AG09309 (cell line): ENCODE measurements at regions not wholly inside any gene's neighbourhood (a gene's known extent, or its start where the extent isn't known, plus 50 kb on each side); places are given as distances from the start of the nearest gene placed in this dataset.
A peak's percentile ranks its signal among the peaks of the same experiment; 100 is the strongest.
"Not testable (repeated sequence)": the region's sequence is repeated elsewhere in the genome, so short reads cannot be mapped to it uniquely, and the experiment has no call there.

Experiments
- DNase-seq: peaks from one replicate; pipeline ENCODE4 v3.0.0-alpha.2; 2010; ENCODE audit warnings: low read depth
- H3K4me3 ChIP-seq: 2 replicates; pipeline ENCODE4 v1.5.1; 2011; ENCODE audit warnings: mild to moderate bottlenecking, low read depth, low read length, moderate library complexity; ENCODE audit not compliant: control insufficient read depth
- CTCF ChIP-seq: IDR thresholded peaks from 2 replicates; pipeline ENCODE4 v1.5.1; 2011; ENCODE audit warnings: mild to moderate bottlenecking, low read depth, low read length, inconsistent platforms; ENCODE audit not compliant: insufficient read depth, control insufficient read depth; ENCODE audit errors: missing control alignments

- DNase-seq, result peak; percentile 34
- TF ChIP-seq CTCF, result peak; percentile 73
Observed at GRCh38 chr4:53706422-53707032, 115.2 kb upstream of the LNX1 start.

GRCh38 chr4:53705972-53706371, 114.7 kb upstream of the LNX1 start:
- TF ChIP-seq CTCF, result no peak
- DNase-seq, result no peak
- H3K4me3 ChIP-seq, result no peak overlapping the region

More at GRCh38 chr4:53706422-53707032, 115.2 kb upstream of the LNX1 start:
- no peak overlapping the region for H3K4me3 ChIP-seq

GRCh38 chr4:53705151-53705764, 114.0 kb upstream of the LNX1 start:
- no peak for DNase-seq
- no peak overlapping the region for H3K4me3 ChIP-seq
- no peak for TF ChIP-seq CTCF

GRCh38 chr4:53704329-53704728, 113.0 kb upstream of the LNX1 start:
- TF ChIP-seq CTCF, result no peak
- no peak overlapping the region for H3K4me3 ChIP-seq
- DNase-seq, result no peak

GRCh38 chr4:53703267-53703655, 112.0 kb upstream of the LNX1 start:
- no peak overlapping the region for H3K4me3 ChIP-seq
- TF ChIP-seq CTCF, result no peak
- DNase-seq, result no peak

GRCh38 chr4:53702334-53703266, 111.3 kb upstream of the LNX1 start:
- TF ChIP-seq CTCF, result peak; percentile 18
- no peak overlapping the region for H3K4me3 ChIP-seq
- no peak for DNase-seq

- H3K4me3 ChIP-seq, DNase-seq: not testable (repeated sequence)
Observed at GRCh38 chr4:53701260-53701659, 110.0 kb upstream of the LNX1 start.

GRCh38 chr4:53699310-53699709, 108.0 kb upstream of the LNX1 start:
- H3K4me3 ChIP-seq, DNase-seq: not testable (repeated sequence)
